Stimulated activated CD8-positive, alpha-beta memory T cell treated with anti-CD3 and anti-CD28 coated beads, Interleukin-12 subunit alpha, Interleukin-12 subunit beta, amount 100 ng/mL, for 24 hours (primary cell): ENCODE measurements at regions not wholly inside any gene's neighbourhood (a gene's known extent, or its start where the extent isn't known, plus 50 kb on each side); places are given as distances from the start of the nearest gene placed in this dataset.

Experiments
- DNase-seq: peaks from one replicate; pipeline ENCODE4 v3.0.0-alpha.2; 2020; ENCODE audit errors: extremely low read depth

DNA sequence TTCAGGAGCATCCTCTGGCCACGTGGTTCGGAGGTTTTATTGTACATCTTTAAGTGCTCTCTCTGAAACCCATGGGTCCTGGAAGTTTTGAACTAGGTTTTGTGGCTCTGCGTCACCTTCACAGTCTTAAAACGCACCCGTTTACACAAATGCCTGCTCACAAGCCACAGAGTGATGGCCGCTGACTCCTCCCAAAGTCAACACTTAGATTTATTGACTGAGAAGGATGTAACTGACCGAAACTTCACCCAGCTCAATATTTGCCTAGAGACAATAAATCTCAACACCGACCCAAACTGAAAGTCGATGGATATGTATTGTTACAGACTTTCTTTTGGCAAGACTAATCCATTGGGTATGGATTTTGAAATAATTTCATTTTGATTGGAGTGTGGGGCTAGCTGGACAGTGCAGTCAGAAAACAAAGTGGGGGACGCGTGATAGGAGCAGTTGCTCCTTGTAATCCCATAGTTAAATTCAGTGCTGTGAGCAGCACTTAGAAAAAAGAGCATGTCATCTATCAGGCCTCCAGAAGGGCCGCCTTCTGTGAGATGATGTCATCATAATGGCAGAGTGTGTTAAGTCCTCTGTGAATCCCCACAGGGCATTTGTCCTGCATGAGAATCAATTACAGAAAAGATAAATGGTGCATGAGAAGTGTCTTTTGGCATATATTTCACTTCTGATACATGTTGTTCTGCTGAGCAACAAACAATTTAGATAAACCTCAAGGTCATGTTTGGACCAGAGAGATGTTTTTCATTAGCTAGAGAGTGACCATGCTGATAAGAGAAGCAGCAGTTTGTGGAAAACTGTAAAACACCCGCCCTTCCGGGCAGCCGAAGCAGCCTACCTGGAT, 183.7 kb downstream of the INO80D start:
- DNase-seq = no peak

DNA sequence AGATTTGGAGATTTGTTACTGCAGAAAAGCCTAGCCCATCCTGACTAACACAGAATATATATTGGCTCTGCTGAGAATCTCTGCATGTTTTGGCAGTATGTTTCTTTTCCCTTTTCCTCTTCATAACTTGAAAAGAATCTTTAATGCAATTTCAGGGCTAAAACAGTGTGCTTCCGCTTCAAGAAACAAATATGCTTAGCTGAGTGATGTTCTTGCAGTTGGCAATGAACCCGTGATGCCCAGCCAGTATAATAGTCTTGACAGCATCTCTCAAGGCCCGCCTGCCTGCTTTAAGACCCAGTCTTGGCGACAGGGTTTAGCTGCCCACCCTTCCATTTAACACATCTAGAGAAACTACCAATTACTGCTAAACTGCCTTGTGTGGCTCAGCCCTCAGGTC, 184.5 kb downstream of the INO80D start:
- no peak for DNase-seq

DNA sequence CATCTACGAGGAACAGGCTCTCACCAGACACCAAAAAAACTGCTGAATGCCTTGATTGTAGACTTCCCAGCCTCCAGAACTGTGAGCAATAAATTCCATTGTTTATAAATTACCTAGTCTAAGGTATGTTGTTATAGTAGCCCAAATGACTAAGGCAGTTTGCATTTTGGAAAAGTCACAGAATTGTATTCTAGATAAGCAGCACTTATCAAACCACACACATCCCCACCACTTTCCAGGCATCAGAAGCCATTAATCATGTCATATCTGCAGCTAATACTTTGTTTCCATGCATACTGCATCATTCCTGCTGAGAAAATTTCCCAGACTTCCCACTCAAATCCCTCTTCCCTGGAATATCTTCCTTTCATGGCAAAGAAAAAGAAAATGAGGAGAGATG, 187.2 kb downstream of the INO80D start:
- no peak for DNase-seq

DNA sequence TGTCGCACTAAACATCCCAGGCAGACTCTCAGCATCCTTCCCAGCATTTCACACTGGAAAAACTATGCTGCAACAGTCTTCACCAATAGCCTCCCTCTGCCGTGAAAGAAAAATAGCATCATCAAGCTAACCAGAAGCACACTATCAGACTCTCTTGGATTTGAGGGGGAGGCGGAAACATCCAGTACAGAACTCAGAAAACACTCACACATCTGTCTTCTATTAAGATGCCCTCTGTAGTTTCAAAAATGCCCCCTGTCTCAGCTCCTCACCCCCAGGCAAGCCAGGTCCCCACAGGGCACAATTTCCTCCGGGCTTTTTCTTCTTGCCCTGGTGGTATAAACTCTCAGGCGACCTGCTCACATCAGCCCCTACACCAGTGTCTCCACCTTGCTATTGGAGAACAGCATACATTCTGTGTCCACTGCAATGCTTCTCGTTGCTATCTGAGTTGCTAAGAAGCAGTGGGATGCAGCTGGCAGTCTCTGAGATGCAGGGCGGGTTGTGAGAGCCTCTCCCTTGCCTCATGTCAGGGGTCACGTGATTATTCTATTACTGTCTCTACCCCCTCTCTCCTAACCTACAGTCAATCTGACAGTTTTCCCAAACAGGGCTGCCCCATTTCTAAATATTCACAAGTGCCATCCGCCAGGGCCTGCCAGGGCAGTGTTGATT, 189.9 kb downstream of the INO80D start:
- no peak for DNase-seq

DNA sequence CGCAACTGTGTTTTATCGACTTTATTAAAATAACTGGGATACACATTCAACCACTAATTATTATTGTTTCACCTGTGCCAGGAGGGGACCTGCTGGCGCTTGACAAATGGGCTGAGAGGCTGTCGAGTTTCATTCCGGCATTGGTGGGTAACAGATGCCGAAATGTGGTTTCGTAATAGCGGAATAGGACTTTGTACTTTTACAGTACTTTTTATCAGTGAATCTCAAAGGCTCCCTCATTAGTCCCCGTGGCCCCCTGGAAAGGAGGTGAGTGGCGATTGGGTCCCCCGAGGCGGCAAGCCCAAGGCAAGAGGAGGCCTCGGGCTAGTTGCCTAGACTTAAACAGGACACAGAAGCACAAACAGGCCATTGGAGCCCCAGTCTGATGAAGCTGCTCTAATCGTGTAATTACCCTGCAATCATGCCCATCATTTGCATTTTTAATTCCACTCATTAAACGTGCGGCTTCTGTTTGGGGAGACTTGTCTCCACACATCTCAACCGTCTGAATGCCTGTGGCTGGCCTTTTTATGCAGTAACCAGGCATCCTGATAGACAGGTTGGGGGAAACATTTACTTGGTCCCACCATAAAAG, 193.2 kb downstream of the INO80D start:
- DNase-seq = no peak

DNA sequence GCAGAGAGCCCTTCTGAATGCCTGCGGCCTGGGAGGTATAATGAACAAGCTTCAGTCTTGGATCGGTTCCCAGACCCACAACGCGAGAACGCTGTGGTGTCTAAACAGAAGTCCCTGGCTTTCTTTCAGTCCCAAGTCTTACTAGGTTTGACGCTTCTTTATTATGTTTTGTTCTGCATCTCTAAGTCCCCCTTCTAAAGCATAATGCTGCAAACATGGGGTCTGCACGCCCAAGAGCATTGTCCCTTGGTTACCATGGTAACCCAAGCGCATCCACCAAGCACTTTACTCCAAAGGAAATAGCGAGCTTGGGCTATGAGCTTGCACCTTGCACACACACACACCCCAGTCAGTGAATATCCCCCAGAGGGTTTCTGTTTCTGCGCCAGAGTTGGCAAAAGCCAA, 193.7 kb downstream of the INO80D start:
- no peak for DNase-seq

DNA sequence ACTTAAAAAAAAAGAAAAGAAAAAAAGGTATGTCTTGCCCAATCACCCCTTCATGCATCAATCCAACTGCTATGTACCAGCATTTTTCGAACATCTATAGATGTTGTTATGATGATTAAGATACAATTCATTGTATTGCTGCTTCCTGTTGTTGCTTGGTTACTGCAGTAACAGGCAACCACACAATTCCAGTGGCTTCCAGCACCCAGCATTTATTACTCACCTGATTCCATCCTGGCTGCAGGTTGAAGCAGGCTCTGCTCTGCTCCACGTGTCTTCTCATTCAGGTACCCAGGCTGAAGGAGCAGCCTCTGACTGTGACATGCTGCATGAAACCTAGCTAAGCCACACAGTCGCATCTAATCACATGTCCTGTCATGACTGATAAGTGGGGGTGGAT, 196.9 kb downstream of the INO80D start:
- DNase-seq = no peak

DNA sequence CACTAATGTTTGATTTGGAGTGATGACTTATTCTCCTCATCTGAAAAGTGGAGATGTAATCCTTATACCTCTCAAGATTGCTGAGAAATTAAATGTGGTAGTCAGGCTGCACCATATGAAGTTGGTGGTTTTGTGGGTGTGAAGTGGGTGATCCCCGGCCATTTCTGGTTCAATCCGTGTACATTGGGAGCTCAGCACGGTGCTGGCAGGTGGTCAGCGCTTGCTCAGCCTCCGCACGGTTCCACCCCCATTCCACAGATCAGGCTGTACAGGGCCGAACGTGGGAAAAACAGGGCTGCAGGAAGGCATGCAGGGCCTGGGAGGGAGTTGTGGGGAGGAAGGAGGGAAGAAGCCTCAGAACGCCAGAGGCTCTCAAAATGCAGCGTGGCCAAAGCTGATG, 198.3 kb downstream of the INO80D start:
- DNase-seq = no peak

DNA sequence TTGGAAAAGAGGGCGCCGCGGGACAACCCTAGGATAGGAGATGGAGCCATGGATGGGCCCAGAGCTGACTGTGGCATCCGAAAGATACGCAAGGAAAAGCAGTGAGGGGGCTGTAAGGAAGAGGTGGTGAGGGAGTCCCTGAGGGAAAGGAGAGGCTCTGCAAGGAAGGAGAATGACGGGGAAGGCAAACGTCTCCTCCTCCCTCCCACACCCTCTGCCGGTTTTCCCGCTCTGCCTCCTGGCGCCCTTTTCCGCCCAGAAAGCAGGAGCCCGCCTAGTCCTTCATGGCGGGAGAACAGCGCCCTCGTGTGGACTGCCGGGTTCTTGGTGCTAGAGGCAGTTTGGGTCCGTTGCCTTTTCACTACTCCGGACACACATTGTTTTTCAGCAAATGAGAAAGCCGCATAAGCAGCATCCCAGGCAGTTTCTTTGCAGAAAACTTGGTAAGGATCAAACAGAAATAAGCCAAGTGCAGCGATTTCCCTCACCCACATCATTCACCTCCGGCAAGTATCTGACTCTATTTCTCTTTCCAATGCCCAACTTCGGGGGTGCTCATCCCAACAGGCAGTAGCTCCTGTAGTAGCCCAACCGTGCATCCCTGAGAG, 200.4 kb downstream of the INO80D start:
- DNase-seq = peak; percentile 25

DNA sequence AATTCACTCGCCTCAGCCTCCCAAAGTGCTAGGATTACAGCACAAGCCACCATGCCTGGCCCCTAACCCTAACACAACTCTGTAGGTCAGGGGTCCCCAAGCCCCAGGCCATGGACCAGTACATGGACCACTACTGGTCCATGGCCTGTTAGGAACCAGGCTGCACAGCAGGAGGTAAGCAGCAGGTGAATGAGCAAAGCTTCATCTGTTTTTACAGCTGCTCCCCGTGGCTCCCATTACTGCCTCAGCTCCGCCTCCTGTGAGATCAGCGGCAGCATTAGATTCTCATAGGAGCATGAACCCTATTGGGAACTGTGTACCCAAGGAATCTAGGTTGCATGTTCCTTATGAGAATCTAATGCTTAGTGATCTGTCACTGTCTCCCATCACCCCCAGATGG, 201.7 kb downstream of the NRP2 start:
- DNase-seq = no peak

DNA sequence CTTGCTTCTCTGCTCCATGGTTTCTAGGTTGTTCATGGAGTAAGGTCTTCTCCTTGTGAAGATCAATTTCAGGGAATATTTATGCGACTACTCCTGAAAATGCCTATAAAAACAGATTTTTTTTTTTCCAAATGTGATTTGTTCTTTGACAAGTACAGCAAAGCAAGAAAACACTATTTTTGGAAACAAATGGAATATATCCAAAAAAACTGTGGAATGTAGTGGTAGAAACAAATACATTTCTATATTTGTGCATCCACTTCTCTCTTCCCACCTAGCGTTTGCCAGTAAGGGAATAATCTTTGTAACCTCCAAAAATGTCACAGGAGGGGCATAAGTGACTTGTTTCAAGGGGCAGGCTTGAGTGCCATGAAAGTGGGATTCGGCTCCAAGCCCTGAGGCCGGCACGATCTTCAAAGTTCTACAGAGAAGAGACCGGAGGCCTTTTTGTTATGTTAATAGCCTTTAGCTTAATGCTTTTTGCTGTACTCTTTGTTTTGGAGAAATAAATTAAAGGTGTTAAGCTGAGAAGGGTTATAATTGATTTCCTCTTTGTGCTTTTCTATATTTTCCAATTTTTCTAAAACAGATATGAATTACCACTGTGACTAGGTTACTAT, 200.6 kb downstream of the NRP2 start:
- no peak for DNase-seq

DNA sequence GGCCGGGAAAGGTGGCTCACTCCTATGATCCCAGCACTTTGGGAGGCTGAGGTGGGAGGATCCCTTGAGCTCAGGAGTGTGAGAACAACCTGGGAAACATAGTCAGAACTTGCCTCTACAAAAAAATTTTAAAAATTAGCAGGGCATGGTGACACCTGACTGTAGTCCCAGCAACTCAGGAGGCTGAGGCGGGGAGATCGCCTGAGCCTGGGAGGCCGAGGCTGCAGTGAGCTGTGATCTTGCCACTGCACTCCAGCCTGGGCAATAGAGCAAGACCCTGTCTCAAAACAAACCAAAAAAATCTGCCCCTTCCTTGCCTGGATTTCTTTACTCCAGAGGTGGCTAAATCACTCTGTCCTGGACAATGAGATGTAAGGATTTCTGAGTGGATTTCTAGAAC, 197.7 kb downstream of the NRP2 start:
- no peak for DNase-seq

DNA sequence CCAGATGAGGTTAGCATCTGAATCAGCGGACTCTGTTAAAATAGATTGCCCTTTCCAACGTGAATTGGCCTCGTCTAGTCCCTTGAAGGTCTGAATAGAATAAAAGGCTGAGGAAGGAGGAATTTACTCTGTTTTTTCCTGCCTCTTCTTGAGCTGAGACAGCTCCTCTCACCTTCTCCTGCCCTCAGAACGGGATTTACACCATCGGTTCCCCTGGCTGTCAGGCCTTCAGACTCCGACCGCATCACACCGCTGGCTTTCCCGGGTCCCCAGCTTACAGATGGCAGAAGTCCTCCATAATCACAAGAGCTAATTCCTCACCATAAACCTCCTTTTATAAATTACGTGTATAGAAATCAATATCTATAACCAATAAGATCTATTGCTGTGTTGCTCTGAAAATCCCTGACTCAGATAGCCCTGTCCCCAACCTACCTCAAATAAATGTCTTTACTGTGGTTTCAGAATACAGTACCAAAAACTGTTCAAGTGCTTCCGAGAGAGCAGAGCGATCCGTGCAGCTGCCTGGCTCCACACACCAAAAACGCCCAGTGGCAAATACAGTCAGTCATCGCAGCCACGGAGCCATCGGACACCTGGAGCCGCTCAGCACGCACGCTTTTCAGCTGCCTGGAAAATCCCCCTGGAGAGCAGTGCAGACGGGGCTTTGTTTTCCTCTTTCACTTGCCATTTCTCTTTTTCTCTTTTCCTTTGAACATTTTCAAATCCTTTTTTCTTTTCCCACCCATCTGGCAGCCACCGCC, 196.9 kb downstream of the NRP2 start:
- no peak for DNase-seq

DNA sequence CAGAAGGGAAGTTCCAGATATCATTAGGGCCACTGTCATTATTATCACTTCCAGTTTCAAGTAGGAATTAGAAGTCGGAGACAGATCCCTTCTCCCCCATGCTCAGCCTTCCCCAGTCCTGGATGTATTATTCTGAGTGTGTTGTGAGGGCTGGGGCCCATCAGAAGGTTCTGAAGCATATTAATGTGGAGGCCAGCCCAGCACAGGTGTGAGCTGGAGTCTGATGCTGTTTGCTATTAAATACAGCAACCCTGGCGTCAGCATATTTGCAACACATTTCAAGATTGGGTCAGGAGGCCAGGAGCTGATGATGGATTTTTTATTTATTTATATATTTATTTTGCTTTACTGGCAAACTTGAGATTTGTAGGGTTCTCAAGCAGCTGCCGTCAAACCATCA, 195.2 kb downstream of the NRP2 start:
- DNase-seq = no peak

DNA sequence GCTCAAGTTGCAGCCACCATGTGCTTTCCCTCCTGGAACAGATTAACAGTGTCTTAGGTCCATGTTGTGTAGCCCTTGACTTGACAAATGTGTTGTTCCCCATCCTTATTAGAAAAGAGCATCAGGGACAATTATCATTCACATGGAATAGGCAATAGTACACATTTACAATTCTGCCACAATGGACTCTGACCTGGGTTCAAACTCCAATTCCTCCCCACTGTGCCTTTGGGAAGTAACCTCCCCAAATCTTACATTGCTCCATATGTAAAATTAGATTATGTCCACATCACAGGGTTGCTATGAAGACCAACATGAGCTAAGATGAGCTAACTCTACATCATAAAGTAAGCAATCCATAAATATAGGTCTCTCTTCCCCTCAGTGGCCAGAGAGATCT, 193.8 kb downstream of the NRP2 start:
- no peak for DNase-seq

DNA sequence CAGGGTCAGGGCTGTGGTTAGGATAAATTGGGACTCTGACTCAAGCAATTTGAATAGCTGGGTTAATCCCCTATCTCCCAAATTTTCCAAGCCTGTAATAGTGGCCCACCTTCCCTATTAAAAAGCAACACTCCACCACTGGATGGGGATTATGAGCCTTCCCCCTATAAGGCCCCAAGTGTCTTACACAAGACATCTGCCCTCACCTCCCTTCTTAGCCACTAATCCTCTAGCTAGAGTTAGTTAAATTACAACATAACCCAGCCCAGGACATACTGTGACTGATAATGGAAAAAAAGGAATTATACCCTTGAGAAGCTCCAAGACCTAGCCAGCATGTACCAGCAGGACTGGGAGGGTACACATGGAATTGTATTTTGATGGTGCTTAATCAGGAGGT, 190.4 kb downstream of the NRP2 start:
- no peak for DNase-seq

DNA sequence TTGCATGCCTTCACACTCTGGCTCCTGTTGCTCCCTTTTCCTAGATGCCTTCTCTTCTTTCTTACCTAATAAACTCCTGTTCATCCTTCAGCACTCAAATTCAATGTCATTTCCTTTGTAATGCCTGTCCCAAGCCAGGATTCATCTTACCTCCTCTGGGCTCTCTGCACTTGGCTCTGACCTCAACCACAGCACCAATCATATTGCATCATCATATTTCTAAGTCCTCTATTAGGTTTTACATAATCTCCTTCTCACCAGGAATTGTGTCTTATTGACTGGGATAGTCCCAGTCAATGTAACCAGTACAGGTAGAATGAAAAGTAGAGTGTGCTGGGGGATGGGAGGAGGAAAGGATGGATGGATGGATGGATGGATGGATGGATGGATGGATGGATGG, 187.1 kb downstream of the NRP2 start:
- no peak for DNase-seq

DNA sequence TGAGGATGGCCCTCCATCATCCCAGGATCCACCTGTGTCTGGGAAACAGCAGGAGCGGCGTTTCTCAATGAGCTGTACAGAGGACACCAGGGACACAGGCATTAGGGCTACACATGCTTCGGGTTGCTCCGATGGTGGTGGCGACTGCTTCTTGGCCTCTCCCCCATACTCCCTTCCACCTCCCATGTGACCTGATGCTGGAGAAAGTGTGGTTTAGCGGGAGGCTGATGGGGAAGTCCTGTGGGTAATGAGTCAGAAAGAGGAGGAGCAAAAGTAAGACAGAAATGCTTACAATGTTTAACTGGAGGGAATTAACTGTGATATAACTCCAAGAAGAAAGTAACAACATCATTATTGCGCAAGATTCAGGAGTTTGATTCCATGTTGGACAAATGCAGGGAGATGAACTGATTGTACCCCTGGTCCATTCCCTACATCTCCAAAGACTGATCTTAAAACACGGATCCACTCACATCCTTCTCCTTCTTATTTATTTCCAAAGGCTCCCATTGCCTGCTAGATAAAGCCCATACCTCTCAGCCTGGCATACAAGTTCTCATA, 186.6 kb downstream of the NRP2 start:
- DNase-seq = no peak

DNA sequence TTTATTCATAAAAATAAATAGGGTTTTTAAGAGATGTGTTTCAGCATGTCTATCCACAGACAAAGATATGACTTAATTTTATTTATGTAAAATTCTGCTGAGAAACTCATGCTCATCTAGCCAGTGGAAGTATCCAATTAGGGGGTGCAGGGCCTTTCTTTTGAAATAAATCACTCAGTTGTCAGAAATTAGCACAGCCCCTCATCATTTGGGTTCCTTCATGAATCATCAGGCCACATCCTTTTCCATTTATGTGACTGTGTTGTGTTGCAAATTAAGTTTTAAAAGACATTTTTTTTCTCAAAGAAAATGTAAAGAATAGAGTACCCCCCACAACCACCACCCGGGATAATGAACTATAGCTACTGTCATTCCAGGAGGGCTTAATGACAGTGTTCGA, 185.8 kb downstream of the NRP2 start:
- DNase-seq = no peak

DNA sequence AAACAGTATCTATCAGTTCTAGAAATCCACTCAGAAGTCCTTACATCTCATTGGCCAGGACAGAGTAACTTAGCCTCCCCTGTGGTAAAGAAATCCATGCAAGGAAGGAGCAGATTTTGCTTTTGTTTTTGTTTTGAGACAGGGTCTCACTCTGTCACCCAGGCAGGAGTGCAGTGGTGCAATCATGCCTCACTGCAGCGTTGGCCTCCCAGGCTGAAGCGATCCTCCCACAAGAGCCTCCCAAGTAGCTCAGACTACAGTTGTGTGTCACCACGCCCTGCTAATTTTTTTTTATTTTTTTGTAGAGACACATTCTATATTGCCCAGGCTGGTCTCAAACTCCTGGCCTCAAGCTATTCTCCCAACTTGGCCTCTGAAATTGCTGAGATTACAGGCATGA, 185.1 kb downstream of the NRP2 start:
- no peak for DNase-seq

DNA sequence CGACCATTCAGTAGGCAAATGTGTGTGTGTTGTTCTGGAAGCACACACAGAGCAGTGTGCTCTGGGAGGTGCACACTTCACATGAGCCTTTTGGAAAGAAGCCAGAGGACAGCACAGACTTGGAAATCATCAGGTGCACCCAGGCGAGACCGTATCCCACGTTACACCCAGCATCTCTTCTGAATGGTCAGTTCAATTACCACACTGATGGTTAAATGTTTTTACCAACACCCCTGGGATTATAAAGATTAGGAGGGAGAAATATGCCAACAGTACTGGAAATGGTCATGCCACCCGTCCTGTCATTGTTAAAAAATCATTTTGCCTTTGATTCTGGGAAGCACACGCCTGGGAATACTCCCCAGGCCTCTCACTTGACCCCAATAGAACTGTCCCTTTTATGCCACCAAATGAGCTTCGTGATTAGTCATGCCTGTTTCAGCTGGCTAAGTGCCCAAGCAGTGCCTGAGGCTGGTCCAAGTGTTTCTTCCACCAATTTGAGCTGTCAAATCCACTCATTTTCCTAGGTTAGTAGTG, 183.7 kb downstream of the NRP2 start:
- no peak for DNase-seq
